ENCODE measurements at regions not wholly inside any gene's neighbourhood (a gene's known extent, or its start where the extent isn't known, plus 50 kb on each side); places are given as distances from the start of the nearest gene placed in this dataset.

DNA sequence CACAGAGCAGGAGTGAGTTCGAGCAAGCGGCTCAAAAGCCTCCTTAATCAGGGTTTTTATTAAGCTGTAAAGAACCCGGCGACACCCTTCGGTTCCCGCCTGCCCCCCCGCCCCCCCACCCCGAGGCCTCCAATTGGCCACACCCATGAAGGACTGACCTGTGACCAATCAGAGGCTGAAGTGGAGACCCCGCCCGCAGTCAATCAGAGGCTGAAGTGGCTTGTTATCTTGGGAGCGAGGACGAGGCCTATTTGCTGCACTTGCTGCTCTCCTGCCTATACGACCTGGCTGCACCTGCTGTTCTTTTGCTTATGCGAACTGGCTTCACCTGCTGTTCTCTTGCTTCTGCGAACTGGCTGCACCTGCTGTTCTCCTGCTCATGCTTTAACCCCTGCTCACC is 844.9 kb downstream of the OLFM4 start:
- no peak overlapping the region for H3K18ac ChIP-seq (ENCODE audit: low read depth in 1 of 2, low read length in 2 of 2)
- H4K8ac ChIP-seq (ENCODE audit: low read length), result no peak overlapping the region
- no peak overlapping the region for H3K4ac ChIP-seq (ENCODE audit: low read depth in 1 of 2, low read length in 2 of 2)
- H2BK120ac ChIP-seq (ENCODE audit: low read depth, low read length), result no peak overlapping the region
- no peak overlapping the region for H3K27ac ChIP-seq (ENCODE audit: low read length, poor library complexity, severe bottlenecking)
- H3K14ac ChIP-seq (ENCODE audit: low read length in 2 of 2), result no peak overlapping the region
- H2BK15ac ChIP-seq (ENCODE audit: low read depth, poor library complexity, severe bottlenecking), result no peak overlapping the region
- no peaks in the 10 kb centered on the region for H3K27me3 ChIP-seq (ENCODE audit: control insufficient read depth in 1 of 2, insufficient read depth in 1 of 2, low read length in 2 of 2)
- no peak overlapping the region for H2AK5ac ChIP-seq (ENCODE audit: low read length, severe bottlenecking)
- WGBS, result 86% methylated on average over 15 of the region's 15 CpGs
- no peak overlapping the region for H3K23ac ChIP-seq (ENCODE audit: low read length in 2 of 2)
- no peak overlapping the region for H3K9ac ChIP-seq (ENCODE audit: low read length)
- no peak overlapping the region for H2AFZ ChIP-seq (ENCODE audit: low read depth, low read length)
- no peak overlapping the region for H3K4me3 ChIP-seq (ENCODE audit: insufficient read depth in 1 of 2, low read depth in 1 of 2, low read length in 2 of 2)
- H3K36me3 ChIP-seq (ENCODE audit: control insufficient read depth in 1 of 2, insufficient read depth in 2 of 2, low read depth in 1 of 2, low read length in 2 of 2), result no peaks in the 10 kb centered on the region
- peaks cover 2% of the 10 kb centered on the region for H3K9me3 ChIP-seq (ENCODE audit: control insufficient read depth, low read length)
- H3K4me2 ChIP-seq (ENCODE audit: low read length, poor library complexity, severe bottlenecking), result no peak overlapping the region
- DNase-seq, result no peak
- no peak overlapping the region for H2BK5ac ChIP-seq (ENCODE audit: low read depth, low read length, poor library complexity, severe bottlenecking)
- no peaks in the 10 kb centered on the region for H3K79me1 ChIP-seq (replicated peaks; ENCODE audit: low read length, poor library complexity, severe bottlenecking)
- no peak overlapping the region for H4K91ac ChIP-seq (ENCODE audit: low read length)
- H2BK12ac ChIP-seq (ENCODE audit: low read length in 2 of 2), result no peak overlapping the region
- H3K4me1 ChIP-seq (ENCODE audit: control insufficient read depth, insufficient read depth, low read depth, low read length), result no peaks in the 10 kb centered on the region

DNA sequence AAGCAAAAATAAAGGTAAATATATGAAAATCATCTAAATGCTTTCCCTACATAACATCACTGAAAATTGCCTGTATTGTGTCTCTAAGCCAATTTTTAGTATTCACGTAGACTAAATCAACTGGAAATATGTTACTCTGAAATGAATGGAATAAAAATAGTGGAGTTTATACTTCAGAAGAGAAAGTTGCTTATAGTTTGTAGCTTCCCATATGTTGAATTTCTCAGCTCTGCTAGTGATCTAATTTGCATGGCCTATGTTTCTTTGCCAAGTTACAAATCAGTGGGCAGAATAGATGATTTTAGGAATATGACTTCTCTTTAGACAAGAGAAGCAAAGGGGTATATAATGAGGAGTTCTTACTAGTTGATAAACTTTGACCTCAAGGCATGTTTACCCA is 850.2 kb downstream of the OLFM4 start:
- no peak overlapping the region for H2BK12ac ChIP-seq (ENCODE audit: low read length in 2 of 2)
- no peak overlapping the region for H3K4me3 ChIP-seq (ENCODE audit: insufficient read depth in 1 of 2, low read depth in 1 of 2, low read length in 2 of 2)
- no peak overlapping the region for H4K91ac ChIP-seq (ENCODE audit: low read length)
- no peak overlapping the region for H3K9ac ChIP-seq (ENCODE audit: low read length)
- H2BK5ac ChIP-seq (ENCODE audit: low read depth, low read length, poor library complexity, severe bottlenecking), result no peak overlapping the region
- WGBS, result 89% methylated on average over 1 of the region's 1 CpG
- no peak for DNase-seq
- H3K18ac ChIP-seq (ENCODE audit: low read depth in 1 of 2, low read length in 2 of 2), result no peak overlapping the region
- H3K4me1 ChIP-seq (ENCODE audit: control insufficient read depth, insufficient read depth, low read depth, low read length), result no peaks in the 10 kb centered on the region
- no peak overlapping the region for H2BK120ac ChIP-seq (ENCODE audit: low read depth, low read length)
- no peaks in the 10 kb centered on the region for H3K36me3 ChIP-seq (ENCODE audit: control insufficient read depth in 1 of 2, insufficient read depth in 2 of 2, low read depth in 1 of 2, low read length in 2 of 2)
- no peak overlapping the region for H2AK5ac ChIP-seq (ENCODE audit: low read length, severe bottlenecking)
- no peaks in the 10 kb centered on the region for H3K27me3 ChIP-seq (ENCODE audit: control insufficient read depth in 1 of 2, insufficient read depth in 1 of 2, low read length in 2 of 2)
- H2AFZ ChIP-seq (ENCODE audit: low read depth, low read length), result no peak overlapping the region
- no peak overlapping the region for H3K4ac ChIP-seq (ENCODE audit: low read depth in 1 of 2, low read length in 2 of 2)
- peaks cover 16% of the 10 kb centered on the region for H3K9me3 ChIP-seq (ENCODE audit: control insufficient read depth, low read length)
- no peak overlapping the region for H3K14ac ChIP-seq (ENCODE audit: low read length in 2 of 2)
- no peak overlapping the region for H3K4me2 ChIP-seq (ENCODE audit: low read length, poor library complexity, severe bottlenecking)
- H3K23ac ChIP-seq (ENCODE audit: low read length in 2 of 2), result no peak overlapping the region
- H3K79me1 ChIP-seq (replicated peaks; ENCODE audit: low read length, poor library complexity, severe bottlenecking), result no peaks in the 10 kb centered on the region
- H2BK15ac ChIP-seq (ENCODE audit: low read depth, poor library complexity, severe bottlenecking), result no peak overlapping the region
- H3K27ac ChIP-seq (ENCODE audit: low read length, poor library complexity, severe bottlenecking), result no peak overlapping the region
- no peak overlapping the region for H4K8ac ChIP-seq (ENCODE audit: low read length)

DNA sequence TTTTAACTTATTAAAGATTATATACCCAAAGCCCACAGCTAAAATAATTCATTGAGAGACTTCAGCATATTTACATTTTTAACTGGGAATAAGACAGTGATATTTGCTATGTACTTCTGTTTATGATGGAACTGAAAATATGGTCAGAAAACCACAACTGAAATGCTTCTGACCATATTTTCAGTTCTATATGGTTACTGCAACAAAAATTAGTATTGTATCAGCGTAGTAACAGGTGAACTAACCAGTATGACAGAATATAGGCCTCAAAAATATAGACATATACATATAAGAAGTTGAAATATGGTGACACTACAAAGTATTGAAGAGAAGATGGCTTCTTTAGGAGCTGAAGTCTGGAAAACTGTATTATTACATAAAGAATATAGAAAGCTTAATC is 857.4 kb downstream of the OLFM4 start:
- Histone ChIP-seq H3K27me3 (ENCODE audit: control insufficient read depth in 1 of 2, insufficient read depth in 1 of 2, low read length in 2 of 2) (no peaks in the 10 kb centered on the region), H4K91ac (ENCODE audit: low read length) (no peak overlapping the region), H3K14ac (ENCODE audit: low read length in 2 of 2) (no peak overlapping the region), H3K4ac (ENCODE audit: low read depth in 1 of 2, low read length in 2 of 2) (no peak overlapping the region), H2BK12ac (ENCODE audit: low read length in 2 of 2) (no peak overlapping the region), H4K8ac (ENCODE audit: low read length) (no peak overlapping the region), H3K9me3 (ENCODE audit: control insufficient read depth, low read length) (peaks cover 7% of the 10 kb centered on the region), H3K36me3 (ENCODE audit: control insufficient read depth in 1 of 2, insufficient read depth in 2 of 2, low read depth in 1 of 2, low read length in 2 of 2) (no peaks in the 10 kb centered on the region), H3K27ac (ENCODE audit: low read length, poor library complexity, severe bottlenecking) (no peak overlapping the region), H2AK5ac (ENCODE audit: low read length, severe bottlenecking) (no peak overlapping the region), H3K4me2 (ENCODE audit: low read length, poor library complexity, severe bottlenecking) (no peak overlapping the region), H3K79me1 (replicated peaks; ENCODE audit: low read length, poor library complexity, severe bottlenecking) (no peaks in the 10 kb centered on the region), H3K23ac (ENCODE audit: low read length in 2 of 2) (no peak overlapping the region), H2BK15ac (ENCODE audit: low read depth, poor library complexity, severe bottlenecking) (no peak overlapping the region), H2AFZ (ENCODE audit: low read depth, low read length) (no peak overlapping the region), H2BK5ac (ENCODE audit: low read depth, low read length, poor library complexity, severe bottlenecking) (no peak overlapping the region), H3K18ac (ENCODE audit: low read depth in 1 of 2, low read length in 2 of 2) (no peak overlapping the region), H3K4me1 (ENCODE audit: control insufficient read depth, insufficient read depth, low read depth, low read length) (no peaks in the 10 kb centered on the region), H3K9ac (ENCODE audit: low read length) (no peak overlapping the region), H3K4me3 (ENCODE audit: insufficient read depth in 1 of 2, low read depth in 1 of 2, low read length in 2 of 2) (no peak overlapping the region), H2BK120ac (ENCODE audit: low read depth, low read length) (no peak overlapping the region)
- no CpG with 5 or more reads among the region's 1 CpG for WGBS
- no peak for DNase-seq

DNA sequence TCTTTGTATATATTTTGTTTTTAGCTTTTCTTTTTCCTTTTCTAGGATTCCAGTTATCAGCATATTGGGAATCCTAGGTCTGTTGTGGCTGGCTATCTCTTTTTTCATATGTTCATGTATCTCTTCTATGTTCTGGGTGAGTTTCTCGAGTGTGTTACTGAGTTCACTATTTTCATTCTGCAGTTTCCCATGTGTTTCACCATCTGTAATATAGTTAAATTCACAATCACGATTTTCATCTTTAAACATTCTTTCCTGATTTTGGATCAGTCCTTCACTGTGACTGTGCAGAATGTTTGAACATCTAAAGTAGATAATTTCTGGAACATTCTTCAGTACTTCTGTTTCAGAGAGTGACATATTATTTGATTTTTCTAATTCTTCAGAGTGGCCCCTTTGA is 862.1 kb downstream of the OLFM4 start:
- Histone ChIP-seq H2BK15ac (ENCODE audit: low read depth, poor library complexity, severe bottlenecking) (no peak overlapping the region), H2BK5ac (ENCODE audit: low read depth, low read length, poor library complexity, severe bottlenecking) (no peak overlapping the region), H3K27me3 (ENCODE audit: control insufficient read depth in 1 of 2, insufficient read depth in 1 of 2, low read length in 2 of 2) (no peaks in the 10 kb centered on the region), H3K4me1 (ENCODE audit: control insufficient read depth, insufficient read depth, low read depth, low read length) (no peaks in the 10 kb centered on the region), H3K14ac (ENCODE audit: low read length in 2 of 2) (no peak overlapping the region), H3K4me2 (ENCODE audit: low read length, poor library complexity, severe bottlenecking) (no peak overlapping the region), H2AFZ (ENCODE audit: low read depth, low read length) (no peak overlapping the region), H2AK5ac (ENCODE audit: low read length, severe bottlenecking) (no peak overlapping the region), H3K4ac (ENCODE audit: low read depth in 1 of 2, low read length in 2 of 2) (no peak overlapping the region), H3K23ac (ENCODE audit: low read length in 2 of 2) (no peak overlapping the region), H2BK12ac (ENCODE audit: low read length in 2 of 2) (no peak overlapping the region), H3K18ac (ENCODE audit: low read depth in 1 of 2, low read length in 2 of 2) (no peak overlapping the region), H2BK120ac (ENCODE audit: low read depth, low read length) (no peak overlapping the region), H3K4me3 (ENCODE audit: insufficient read depth in 1 of 2, low read depth in 1 of 2, low read length in 2 of 2) (no peak overlapping the region), H3K27ac (ENCODE audit: low read length, poor library complexity, severe bottlenecking) (no peak overlapping the region), H3K79me1 (replicated peaks; ENCODE audit: low read length, poor library complexity, severe bottlenecking) (no peaks in the 10 kb centered on the region), H4K8ac (ENCODE audit: low read length) (no peak overlapping the region), H3K36me3 (ENCODE audit: control insufficient read depth in 1 of 2, insufficient read depth in 2 of 2, low read depth in 1 of 2, low read length in 2 of 2) (no peaks in the 10 kb centered on the region), H4K91ac (ENCODE audit: low read length) (no peak overlapping the region), H3K9ac (ENCODE audit: low read length) (no peak overlapping the region), H3K9me3 (ENCODE audit: control insufficient read depth, low read length) (peaks cover 9% of the 10 kb centered on the region)
- DNase-seq, result no peak
- WGBS, result 60% methylated on average over 1 of the region's 2 CpGs

All from mesenchymal stem cell (in vitro differentiated cells and primary cell).